HAP-1 (cell line): ENCODE measurements at regions not wholly inside any gene's neighbourhood (a gene's known extent, or its start where the extent isn't known, plus 50 kb on each side); places are given as distances from the start of the nearest gene placed in this dataset.

Experiments
- DNase-seq, 2 experiments: peaks; one replicate each; pipeline ENCODE4 v3.0.0-alpha.2; 2016 to 2020; ENCODE audit warnings: low spot score in 2 of 2
- H3K27me3 ChIP-seq: fragments of 250-450 bp; sonication (Bioruptor Pico); 2 replicates; pipeline ENCODE4 v1.5.1; 2020; ENCODE audit warnings: low read depth, mild to moderate bottlenecking, moderate library complexity
- H3K36me3 ChIP-seq: fragments of 250-450 bp; sonication (Bioruptor Pico); replicated peaks from 2 replicates; pipeline ENCODE4 v1.5.1; 2020; ENCODE audit warnings: mild to moderate bottlenecking
- H3K4me1 ChIP-seq: fragments of 250-450 bp; sonication (Bioruptor Pico); 2 replicates; pipeline ENCODE4 v1.5.1; 2020; ENCODE audit warnings: mild to moderate bottlenecking
- H3K4me3 ChIP-seq: fragments of 250-450 bp; sonication (Bioruptor Pico); 2 replicates; pipeline ENCODE4 v1.5.1; 2020; ENCODE audit warnings: mild to moderate bottlenecking, moderate library complexity
- H3K9me3 ChIP-seq: fragments of 250-450 bp; sonication (Bioruptor Pico); 2 replicates; pipeline ENCODE4 v1.5.1; 2020; ENCODE audit warnings: mild to moderate bottlenecking, moderate library complexity
- in situ Hi-C: fragments of 300-500 bp; cut with MboI; formaldehyde crosslinking; loops from 3 replicates; pipeline ENCODE4 v1.14.3; 2020; ENCODE audit warnings: low sequenced_read_pairs, inconsistent platforms, mixed read lengths

DNA sequence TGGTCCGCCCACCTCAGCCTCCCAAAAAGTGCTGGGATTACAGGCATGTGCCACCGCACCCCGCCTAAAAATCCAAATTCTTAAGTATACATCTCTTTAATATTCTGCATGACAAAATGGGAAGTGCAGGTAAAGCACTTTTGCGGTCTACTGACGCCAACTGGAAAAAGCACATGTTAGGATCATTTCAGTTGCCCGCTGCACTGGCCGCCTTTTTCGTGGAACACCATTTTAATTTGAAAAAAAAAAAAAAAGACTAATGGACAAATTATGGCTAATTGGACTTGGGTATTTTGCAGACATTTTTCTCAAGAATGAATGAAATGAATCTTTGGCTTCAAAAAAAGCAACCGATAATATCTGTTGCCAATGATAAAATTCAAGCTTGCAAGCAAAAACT lies 129.3 kb upstream of the GPC1 start:
- no peak for DNase-seq
- H3K9me3 ChIP-seq, result no peaks in the 10 kb centered on the region
- H3K4me3 ChIP-seq, result no peak overlapping the region
- H3K27me3 ChIP-seq, result no peaks in the 10 kb centered on the region
- H3K36me3 ChIP-seq, result no peaks in the 10 kb centered on the region
- H3K4me1 ChIP-seq, result no peaks in the 10 kb centered on the region
- in situ Hi-C loops, result no loop called here

DNA sequence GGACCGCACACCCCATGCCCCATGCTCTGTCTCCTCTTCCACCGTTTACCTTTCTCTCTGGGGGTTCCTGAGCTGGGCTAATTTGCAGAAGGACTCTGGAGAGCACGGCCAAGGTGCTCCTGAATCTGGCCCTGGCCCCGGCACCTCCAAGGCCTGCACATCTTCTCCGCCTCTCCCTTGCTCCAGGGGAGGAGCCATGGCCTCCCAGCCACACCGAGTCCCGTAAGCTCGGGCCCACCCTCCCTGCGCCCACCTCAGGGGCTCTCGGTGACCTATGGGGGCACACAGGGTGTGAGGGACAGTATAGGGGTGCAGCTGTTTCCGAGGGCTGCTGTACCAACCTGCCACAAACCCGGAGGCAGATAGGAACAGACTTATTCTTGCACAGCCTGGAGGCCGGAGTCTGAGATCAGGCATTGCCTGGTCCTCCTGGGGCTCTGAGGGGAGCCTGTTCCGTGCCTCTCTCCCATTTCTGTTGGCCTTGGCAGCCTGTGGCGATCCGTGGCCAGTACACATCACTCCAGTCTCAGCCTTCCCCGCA lies 127.3 kb upstream of the GPC1 start:
- in situ Hi-C loops, result no loop called here
- Histone ChIP-seq H3K4me3 (no peak overlapping the region), H3K4me1 (no peaks in the 10 kb centered on the region), H3K36me3 (no peaks in the 10 kb centered on the region), H3K27me3 (no peaks in the 10 kb centered on the region), H3K9me3 (no peaks in the 10 kb centered on the region)
- no peak for DNase-seq

DNA sequence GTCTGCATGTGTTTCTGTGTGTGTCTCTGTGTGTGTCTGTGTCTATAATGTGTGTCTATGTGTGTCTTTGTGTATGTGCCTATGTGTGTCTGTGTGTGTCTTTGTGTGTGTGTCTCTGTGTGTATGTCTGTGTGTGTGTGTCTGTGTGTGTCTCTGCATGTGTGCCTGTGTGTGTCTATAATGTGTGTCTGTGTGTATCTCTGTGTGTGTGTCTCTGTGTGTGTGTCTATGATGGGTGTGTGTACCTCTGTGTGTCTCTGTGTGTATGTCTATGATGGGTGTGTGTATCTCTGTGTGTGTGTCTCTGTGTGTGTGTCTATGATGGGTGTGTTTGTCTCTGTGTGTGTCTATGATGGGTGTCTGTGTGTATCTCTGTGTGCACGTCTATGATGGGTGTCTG lies 126.2 kb upstream of the GPC1 start:
- Histone ChIP-seq H3K36me3 (no peaks in the 10 kb centered on the region), H3K27me3 (no peaks in the 10 kb centered on the region), H3K4me3 (no peak overlapping the region), H3K9me3 (no peaks in the 10 kb centered on the region), H3K4me1 (no peaks in the 10 kb centered on the region)
- no peak for DNase-seq
- in situ Hi-C loops, result no loop called here

DNA sequence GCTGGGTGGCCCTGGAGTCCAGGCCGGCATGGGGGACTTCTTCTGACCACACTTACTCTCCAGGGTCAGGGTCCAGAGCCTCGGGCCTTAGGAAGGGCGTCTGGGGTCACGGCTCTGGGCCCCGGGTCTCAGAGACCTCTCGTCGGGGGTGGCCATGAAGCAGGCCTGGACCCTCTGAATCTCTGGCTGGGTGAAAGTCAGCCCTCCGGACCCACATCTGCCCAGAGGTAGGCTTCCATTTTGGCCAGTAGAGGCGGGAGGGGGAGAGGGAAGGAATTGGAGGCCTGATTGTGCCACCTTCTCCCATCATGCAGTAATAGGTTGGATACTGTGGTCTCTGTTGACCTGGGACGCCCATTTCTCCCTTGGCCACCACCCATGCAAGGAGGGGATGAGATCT lies 125.3 kb upstream of the GPC1 start:
- DNase-seq, result no peak
- in situ Hi-C loops, result no loop called here
- H3K4me1 ChIP-seq, result no peaks in the 10 kb centered on the region
- no peaks in the 10 kb centered on the region for H3K36me3 ChIP-seq
- H3K4me3 ChIP-seq, result no peak overlapping the region
- H3K27me3 ChIP-seq, result no peaks in the 10 kb centered on the region
- H3K9me3 ChIP-seq, result no peaks in the 10 kb centered on the region

DNA sequence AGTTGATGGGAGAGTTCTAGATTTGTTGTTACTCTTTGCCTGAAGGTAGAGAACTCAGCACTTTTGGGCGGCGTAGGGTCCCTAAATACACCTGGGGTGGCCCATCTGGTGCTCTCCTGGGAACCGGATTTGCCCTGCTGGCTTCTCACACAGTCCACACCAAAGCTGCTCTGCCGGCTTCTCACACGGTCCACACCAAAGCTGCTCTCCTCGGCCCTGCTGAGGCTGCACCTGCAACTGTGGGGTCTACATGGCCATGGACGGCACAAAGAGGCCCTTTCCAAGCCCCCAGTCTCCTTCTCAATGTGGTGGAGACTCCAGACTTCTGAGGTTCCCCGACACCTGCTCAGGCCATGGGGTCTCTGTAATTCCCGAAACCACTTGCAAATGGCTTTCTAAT lies 124.8 kb upstream of the GPC1 start:
- Histone ChIP-seq H3K4me1 (no peaks in the 10 kb centered on the region), H3K27me3 (no peaks in the 10 kb centered on the region), H3K9me3 (no peaks in the 10 kb centered on the region), H3K36me3 (no peaks in the 10 kb centered on the region), H3K4me3 (no peak overlapping the region)
- in situ Hi-C loops, result no loop called here
- DNase-seq, result no peak

DNA sequence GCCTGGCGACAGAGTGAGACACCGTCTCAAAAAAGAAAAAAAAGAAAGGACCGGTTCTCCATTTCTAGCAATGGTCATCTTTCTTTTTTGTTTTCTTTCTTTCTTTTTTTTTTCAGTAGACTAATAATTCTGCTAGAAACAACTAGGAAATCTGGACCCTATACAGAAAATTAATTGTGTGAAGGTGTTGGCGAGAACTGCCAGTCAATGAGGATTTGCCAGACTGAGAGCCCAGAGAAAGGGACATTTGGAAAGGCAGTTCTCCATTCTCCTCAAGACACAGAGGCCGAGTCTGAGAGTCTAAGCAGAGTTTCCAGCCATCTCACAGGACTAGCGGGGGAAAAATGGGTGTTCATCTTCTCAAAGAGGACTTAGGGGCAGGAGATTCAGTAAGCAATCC lies 123.6 kb upstream of the GPC1 start:
- no peaks in the 10 kb centered on the region for H3K4me1 ChIP-seq
- H3K36me3 ChIP-seq, result no peaks in the 10 kb centered on the region
- H3K9me3 ChIP-seq, result no peaks in the 10 kb centered on the region
- H3K4me3 ChIP-seq, result no peak overlapping the region
- H3K27me3 ChIP-seq, result no peaks in the 10 kb centered on the region
- no peak for DNase-seq
- in situ Hi-C loops, result no loop called here

DNA sequence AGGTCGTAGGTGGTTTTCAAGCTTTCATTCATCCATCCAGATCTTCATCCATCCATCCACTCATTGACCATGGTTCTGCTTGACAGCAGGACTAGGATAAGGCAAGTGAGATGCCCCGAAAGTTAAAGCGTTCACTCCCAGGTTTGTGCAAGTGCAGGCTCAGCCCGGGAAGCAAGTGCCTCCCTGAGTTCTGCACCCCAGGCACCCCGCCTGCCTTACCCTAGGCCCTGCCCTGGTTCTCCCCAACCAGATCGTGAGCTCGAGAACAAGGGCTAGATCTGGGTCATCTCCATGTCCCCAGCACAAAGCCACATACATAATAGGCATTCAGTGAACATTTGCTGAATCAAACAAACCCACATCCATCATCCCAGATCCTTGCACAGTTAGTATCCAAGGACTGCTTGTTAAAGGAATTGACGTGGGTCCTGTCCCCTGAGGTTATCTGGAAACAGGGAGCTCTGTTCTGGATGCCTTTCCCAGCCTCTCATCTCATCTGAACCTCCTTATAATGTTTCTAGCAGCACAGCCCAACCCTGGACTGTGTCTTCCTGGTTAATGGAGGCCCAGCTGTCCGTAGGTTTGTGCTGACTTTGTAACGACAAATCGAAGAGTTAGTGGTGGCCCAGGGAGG lies 116.1 kb upstream of the GPC1 start:
- in situ Hi-C loops, result no loop called here
- no peaks in the 10 kb centered on the region for H3K4me1 ChIP-seq
- no peaks in the 10 kb centered on the region for H3K27me3 ChIP-seq
- H3K9me3 ChIP-seq, result no peaks in the 10 kb centered on the region
- H3K36me3 ChIP-seq, result no peaks in the 10 kb centered on the region
- H3K4me3 ChIP-seq, result no peak overlapping the region
- DNase-seq, result no peak

DNA sequence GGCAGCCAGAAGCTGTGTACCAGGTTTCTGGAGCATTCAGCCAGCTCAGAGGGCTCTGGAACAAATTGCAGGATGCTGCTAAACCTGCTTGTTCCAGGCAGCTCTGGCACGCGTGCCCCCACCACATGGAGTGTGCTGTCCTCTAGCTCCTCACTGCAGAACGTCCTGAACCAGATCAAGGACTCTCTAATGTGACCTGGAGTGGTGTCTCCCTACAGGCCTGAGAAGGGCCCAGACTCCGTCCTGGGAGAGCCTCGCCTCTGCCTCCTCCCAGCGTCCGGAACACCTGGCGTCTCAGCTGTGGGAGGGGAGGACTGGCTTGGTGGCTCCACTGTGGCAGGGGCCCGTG lies 115.6 kb upstream of the GPC1 start:
- H3K27me3 ChIP-seq, result no peaks in the 10 kb centered on the region
- no peaks in the 10 kb centered on the region for H3K4me1 ChIP-seq
- no peak for DNase-seq
- H3K9me3 ChIP-seq, result no peaks in the 10 kb centered on the region
- in situ Hi-C loops, result no loop called here
- no peaks in the 10 kb centered on the region for H3K36me3 ChIP-seq
- no peak overlapping the region for H3K4me3 ChIP-seq

DNA sequence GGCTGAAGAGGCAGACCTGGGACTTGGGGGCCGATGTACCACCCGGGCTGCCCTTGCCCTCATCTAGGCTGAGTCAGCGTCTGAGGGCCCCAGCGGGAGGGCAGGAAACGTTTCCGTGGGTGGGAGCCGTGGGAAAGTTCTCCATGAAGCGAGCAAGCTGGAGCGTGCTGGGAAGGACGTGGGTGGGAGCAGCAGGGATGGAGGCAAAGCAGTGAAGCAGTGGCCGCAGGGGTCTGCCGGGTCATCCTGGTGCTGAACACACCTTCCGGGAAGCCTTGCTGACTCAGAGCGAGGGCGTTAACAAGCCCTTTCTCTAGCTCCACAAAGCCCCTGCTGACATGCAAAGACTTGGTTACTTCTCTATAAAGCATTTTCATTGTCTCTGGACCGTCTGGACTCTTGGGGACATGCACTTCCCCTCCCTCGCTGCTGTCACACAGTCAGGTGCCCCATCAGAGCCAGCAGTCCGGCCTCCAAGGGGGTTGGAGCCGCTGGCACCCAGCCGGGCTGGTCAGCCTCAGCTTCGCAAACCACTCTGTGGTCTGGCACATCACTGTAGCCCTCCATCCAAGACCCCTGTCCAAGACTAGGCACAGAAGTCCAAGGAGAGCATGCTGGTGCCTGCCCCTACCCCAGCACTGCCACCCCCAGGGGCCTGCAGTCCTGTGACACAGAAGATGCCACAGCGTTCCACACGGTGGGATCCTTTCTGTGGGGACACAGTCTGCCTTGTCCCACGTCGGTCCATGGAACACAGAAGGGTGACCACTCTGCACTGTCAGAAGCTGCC lies 115.1 kb upstream of the GPC1 start:
- DNase-seq, result no peak
- in situ Hi-C loops, result no loop called here
- Histone ChIP-seq H3K4me3 (no peak overlapping the region), H3K9me3 (no peaks in the 10 kb centered on the region), H3K36me3 (no peaks in the 10 kb centered on the region), H3K27me3 (no peaks in the 10 kb centered on the region), H3K4me1 (no peaks in the 10 kb centered on the region)

DNA sequence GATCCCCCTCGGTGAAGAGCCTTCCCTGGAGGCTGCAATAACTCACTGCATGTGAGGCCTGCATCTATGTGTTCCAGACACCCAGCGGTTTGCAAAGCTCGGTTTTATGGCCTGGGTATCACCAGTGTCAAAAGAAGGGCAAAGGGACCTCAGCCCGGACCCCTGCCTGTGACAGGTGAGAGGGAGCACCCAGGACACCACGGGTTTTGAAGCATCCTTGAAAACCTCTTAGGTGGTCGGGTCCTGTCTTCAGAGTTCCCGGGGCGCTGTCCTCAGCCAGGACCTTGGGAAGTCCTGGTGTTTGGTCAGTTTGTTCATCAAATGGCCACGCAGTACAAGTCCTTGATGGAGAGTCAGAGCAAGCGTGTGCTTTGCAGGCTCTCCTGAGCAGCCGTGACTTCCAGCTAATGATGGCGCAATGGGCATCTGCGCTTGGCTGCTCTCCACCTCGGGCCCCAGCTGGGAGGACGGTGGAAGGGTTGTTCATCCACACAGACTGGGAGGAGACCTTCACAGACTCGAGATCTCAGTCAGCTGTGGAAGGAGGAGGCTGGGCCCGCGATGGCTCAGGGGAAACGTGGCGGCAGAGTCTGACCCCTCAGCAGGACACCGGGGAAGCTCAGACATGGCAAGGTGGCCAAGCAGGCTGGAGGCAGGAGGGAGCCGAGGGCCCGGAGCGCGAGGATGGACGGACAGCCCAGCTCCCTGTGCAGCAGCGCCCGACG lies 113.1 kb upstream of the GPC1 start:
- no peaks in the 10 kb centered on the region for H3K9me3 ChIP-seq
- no peak for DNase-seq
- H3K4me1 ChIP-seq, result no peaks in the 10 kb centered on the region
- no peak overlapping the region for H3K4me3 ChIP-seq
- in situ Hi-C loops, result no loop called here
- no peaks in the 10 kb centered on the region for H3K36me3 ChIP-seq
- no peaks in the 10 kb centered on the region for H3K27me3 ChIP-seq

DNA sequence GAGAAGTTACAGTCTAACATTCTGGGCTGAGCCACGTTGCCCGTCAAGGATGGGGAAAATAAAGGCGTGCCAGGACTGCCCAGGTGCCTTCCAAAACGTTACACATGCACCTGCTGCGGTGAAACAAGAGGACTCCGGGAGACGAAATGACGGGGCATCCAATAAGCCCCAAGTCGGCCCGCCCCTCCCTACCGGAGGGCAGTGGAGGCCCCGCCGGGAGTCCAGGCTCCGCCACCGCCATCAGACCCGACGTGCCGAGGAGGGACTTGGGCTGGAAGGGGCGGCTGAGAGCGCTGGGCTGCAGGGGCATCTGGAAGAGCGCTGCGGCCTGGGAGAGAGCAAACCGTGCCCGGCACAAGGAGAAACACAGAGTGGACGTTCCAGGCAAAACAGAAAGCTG lies 112.5 kb upstream of the GPC1 start:
- in situ Hi-C loops, result no loop called here
- no peaks in the 10 kb centered on the region for H3K36me3 ChIP-seq
- H3K9me3 ChIP-seq, result no peaks in the 10 kb centered on the region
- no peak for DNase-seq
- no peaks in the 10 kb centered on the region for H3K27me3 ChIP-seq
- no peak overlapping the region for H3K4me3 ChIP-seq
- H3K4me1 ChIP-seq, result no peaks in the 10 kb centered on the region

DNA sequence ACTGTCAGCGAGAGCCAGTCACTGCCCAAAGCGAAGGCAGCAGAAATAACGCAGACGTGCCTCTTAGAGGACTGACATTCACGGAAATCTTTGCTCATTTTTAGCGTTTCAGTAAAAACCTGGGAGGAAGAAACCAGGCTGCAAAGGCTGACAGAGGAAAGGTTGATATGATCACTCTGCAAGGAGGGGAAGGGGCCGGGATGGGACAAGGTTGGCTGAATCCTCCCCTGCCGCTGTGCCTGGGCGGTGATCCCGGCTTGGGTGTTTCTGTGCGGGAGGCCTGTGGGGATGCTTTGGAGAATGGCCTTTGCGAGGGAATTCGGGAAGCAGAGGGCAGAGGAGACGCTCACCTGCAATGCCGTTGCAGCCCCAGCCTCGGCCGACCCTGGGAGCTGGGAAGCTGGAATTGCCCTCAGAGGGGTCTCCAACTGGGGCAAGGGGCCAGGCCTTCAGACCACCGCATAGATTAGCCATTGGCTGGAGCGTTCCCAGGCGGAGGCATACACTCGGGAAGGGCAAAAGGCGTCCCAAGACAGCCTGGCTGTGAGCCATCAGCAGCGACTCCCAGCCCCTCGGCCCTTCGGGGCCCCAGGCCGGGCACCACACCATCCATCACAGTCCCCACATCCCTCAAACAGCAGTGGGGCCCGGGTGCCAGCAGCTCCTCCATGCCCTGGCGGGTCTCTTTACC lies 111.7 kb upstream of the GPC1 start:
- in situ Hi-C loops, result no loop called here
- no peaks in the 10 kb centered on the region for H3K36me3 ChIP-seq
- H3K27me3 ChIP-seq, result no peaks in the 10 kb centered on the region
- H3K9me3 ChIP-seq, result no peaks in the 10 kb centered on the region
- no peaks in the 10 kb centered on the region for H3K4me1 ChIP-seq
- no peak overlapping the region for H3K4me3 ChIP-seq
- DNase-seq, result no peak

DNA sequence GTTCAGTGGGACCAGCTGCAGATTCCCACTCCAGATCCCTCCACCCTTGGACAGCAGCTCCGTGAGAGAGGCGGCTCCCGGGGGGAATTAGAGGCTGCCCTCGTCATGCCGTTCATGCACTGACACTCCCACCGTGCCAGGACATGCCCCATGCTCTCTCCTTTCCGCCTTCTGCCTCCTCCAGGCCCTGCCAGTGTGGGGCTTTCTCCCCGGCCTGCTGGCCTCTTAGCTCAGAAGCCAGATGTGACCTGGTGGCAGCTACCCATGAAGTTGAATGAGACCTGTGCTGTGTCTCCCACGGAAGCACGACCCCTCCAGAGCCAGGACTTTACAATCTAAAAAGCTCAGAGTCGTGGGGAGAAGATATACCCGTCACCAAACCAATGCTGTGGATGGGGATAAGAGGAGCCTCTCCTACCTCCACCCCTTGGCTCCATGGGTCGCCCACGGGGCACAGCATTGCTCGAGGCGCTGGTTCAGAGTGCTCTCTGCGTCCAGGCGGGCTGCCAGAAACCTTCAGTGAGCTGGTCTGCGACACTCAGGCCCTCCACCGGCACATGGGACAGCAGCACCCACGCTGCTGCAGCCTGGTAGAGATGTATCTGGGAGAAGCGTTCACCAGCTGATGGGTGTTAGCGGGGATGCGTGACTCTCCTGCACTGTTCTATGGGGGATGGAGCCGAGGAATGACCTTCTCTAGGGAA lies 111.0 kb upstream of the GPC1 start:
- Histone ChIP-seq H3K4me3 (no peak overlapping the region), H3K36me3 (no peaks in the 10 kb centered on the region), H3K27me3 (no peaks in the 10 kb centered on the region), H3K9me3 (no peaks in the 10 kb centered on the region), H3K4me1 (no peaks in the 10 kb centered on the region)
- no peak for DNase-seq
- in situ Hi-C loops, result no loop called here
